SK-N-SH treated with all-trans-retinoic acid at 6 μM for 48 hours (cell line): ENCODE measurements at regions not wholly inside any gene's neighbourhood (a gene's known extent, or its start where the extent isn't known, plus 50 kb on each side); places are given as distances from the start of the nearest gene placed in this dataset.

Experiments
- ATAC-seq: fragments of 200-7000 bp; cut with Tn5 transposase; 3 replicates; pipeline ENCODE4 v1.9.1; 2020; ENCODE audit warnings: mild to moderate bottlenecking, moderate library complexity
- BACH2 ChIP-seq: fragments of 250-450 bp; sonication (Bioruptor Pico); IDR thresholded peaks from 2 replicates; pipeline ENCODE4 v1.9.0; 2021; ENCODE audit warnings: mild to moderate bottlenecking, borderline replicate concordance
- CSDC2 ChIP-seq: fragments of 250-450 bp; sonication (Bioruptor Pico); IDR thresholded peaks from 2 replicates; pipeline ENCODE4 v1.5.0; 2020; ENCODE audit warnings: mild to moderate bottlenecking, moderate library complexity
- ESRRG ChIP-seq: fragments of 250-450 bp; sonication (Bioruptor Pico); IDR thresholded peaks from 2 replicates; pipeline ENCODE4 v1.6.1; 2021; ENCODE audit warnings: mild to moderate bottlenecking
- PPARA ChIP-seq: fragments of 250-450 bp; sonication (Bioruptor Pico); IDR thresholded peaks from 2 replicates; pipeline ENCODE4 v1.5.0; 2020; ENCODE audit warnings: mild to moderate bottlenecking, borderline replicate concordance
- RARB ChIP-seq: fragments of 250-450 bp; sonication (Bioruptor Pico); IDR thresholded peaks from 2 replicates; pipeline ENCODE4 v1.8.0; 2021; ENCODE audit warnings: mild to moderate bottlenecking, moderate library complexity
- SNAI2 ChIP-seq: fragments of 250-450 bp; sonication (Bioruptor Pico); IDR thresholded peaks from 2 replicates; pipeline ENCODE4 v1.5.0; 2020; ENCODE audit warnings: mild to moderate bottlenecking, moderate library complexity
- TOX ChIP-seq: fragments of 250-450 bp; sonication (Bioruptor Pico); IDR thresholded peaks from 2 replicates; pipeline ENCODE4 v1.8.0; 2021; ENCODE audit warnings: mild to moderate bottlenecking, moderate library complexity, borderline replicate concordance
- ZFP30 ChIP-seq: fragments of 450-650 bp; formaldehyde crosslinking; IDR thresholded peaks from 2 replicates; pipeline ENCODE4 v1.5.0; 2022; ENCODE audit warnings: mild to moderate bottlenecking, moderate library complexity
- ZNF565 ChIP-seq: fragments of 450-650 bp; formaldehyde crosslinking; conservative IDR thresholded peaks from 2 replicates; pipeline ENCODE4 v1.5.0; 2020; ENCODE audit warnings: low read depth, mild to moderate bottlenecking, moderate library complexity
- ZNF70 ChIP-seq: fragments of 450-650 bp; formaldehyde crosslinking; IDR thresholded peaks from 2 replicates; pipeline ENCODE4 v1.5.0; 2020; ENCODE audit warnings: mild to moderate bottlenecking, moderate library complexity
- ZNF8 ChIP-seq: fragments of 450-650 bp; formaldehyde crosslinking; IDR thresholded peaks from 2 replicates; pipeline ENCODE4 v1.5.0; 2020; ENCODE audit warnings: mild to moderate bottlenecking, moderate library complexity
- TF ChIP-seq, protein P1 (sequence below): fragments of 250-450 bp; sonication (Bioruptor Pico); IDR thresholded peaks from 2 replicates; pipeline ENCODE4 v1.5.0; 2020; ENCODE audit warnings: mild to moderate bottlenecking, moderate library complexity
- TF ChIP-seq, protein P2 (sequence below): fragments of 250-450 bp; sonication (Bioruptor Pico); IDR thresholded peaks from 2 replicates; pipeline ENCODE4 v1.5.1; 2020; ENCODE audit warnings: low read depth, mild to moderate bottlenecking, moderate library complexity

DNA sequence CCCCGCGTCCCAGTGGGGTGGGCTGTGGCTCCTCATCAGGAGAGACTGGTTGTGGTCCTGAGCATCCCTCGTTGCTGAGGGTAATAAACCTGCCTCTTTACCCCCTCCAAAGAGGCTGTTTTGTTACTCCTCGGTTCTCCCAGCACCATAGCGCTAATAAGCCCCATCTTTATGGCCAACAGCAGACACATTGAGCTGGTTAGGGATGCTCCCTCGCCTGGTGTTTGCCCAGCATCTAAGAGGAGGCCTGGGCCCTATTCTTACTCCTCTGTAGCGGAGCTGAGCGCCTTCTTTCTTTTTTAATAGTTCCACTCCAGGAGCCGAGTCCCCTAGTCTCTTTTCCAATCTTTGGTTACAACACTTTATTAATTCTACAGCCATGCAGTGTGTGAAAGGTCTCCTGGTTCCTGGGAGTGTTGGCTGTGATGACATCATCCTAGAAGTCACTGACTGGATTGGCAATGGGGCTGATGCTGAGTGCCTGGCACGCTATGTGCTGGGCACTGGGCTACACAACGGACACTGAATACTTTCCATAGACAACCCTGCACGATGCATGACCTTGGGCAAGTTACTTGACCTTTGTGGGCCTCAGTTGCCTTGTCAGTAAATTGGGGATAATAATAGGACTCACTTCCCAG lies 50.6 kb upstream of the CCDC167 start:
- ATAC-seq = no peak
- TF ChIP-seq, protein P1, sequence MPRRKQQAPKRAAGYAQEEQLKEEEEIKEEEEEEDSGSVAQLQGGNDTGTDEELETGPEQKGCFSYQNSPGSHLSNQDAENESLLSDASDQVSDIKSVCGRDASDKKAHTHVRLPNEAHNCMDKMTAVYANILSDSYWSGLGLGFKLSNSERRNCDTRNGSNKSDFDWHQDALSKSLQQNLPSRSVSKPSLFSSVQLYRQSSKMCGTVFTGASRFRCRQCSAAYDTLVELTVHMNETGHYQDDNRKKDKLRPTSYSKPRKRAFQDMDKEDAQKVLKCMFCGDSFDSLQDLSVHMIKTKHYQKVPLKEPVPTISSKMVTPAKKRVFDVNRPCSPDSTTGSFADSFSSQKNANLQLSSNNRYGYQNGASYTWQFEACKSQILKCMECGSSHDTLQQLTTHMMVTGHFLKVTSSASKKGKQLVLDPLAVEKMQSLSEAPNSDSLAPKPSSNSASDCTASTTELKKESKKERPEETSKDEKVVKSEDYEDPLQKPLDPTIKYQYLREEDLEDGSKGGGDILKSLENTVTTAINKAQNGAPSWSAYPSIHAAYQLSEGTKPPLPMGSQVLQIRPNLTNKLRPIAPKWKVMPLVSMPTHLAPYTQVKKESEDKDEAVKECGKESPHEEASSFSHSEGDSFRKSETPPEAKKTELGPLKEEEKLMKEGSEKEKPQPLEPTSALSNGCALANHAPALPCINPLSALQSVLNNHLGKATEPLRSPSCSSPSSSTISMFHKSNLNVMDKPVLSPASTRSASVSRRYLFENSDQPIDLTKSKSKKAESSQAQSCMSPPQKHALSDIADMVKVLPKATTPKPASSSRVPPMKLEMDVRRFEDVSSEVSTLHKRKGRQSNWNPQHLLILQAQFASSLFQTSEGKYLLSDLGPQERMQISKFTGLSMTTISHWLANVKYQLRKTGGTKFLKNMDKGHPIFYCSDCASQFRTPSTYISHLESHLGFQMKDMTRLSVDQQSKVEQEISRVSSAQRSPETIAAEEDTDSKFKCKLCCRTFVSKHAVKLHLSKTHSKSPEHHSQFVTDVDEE (CRISPR knock-in tag) = no peak
- TF ChIP-seq BACH2 (CRISPR knock-in tag) (no peak), CSDC2 (CRISPR knock-in tag) (no peak), RARB (CRISPR knock-in tag) (no peak), ZFP30 (CRISPR knock-in tag) (no peak), ZNF8 (CRISPR knock-in tag) (no peak), PPARA (no peak), SNAI2 (CRISPR knock-in tag) (no peak), TOX (CRISPR knock-in tag) (no peak), ESRRG (no peak)
- TF ChIP-seq, protein P2, sequence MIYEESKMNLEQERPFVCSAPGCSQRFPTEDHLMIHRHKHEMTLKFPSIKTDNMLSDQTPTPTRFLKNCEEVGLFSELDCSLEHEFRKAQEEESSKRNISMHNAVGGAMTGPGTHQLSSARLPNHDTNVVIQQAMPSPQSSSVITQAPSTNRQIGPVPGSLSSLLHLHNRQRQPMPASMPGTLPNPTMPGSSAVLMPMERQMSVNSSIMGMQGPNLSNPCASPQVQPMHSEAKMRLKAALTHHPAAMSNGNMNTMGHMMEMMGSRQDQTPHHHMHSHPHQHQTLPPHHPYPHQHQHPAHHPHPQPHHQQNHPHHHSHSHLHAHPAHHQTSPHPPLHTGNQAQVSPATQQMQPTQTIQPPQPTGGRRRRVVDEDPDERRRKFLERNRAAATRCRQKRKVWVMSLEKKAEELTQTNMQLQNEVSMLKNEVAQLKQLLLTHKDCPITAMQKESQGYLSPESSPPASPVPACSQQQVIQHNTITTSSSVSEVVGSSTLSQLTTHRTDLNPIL (CRISPR knock-in tag) = no peak

DNA sequence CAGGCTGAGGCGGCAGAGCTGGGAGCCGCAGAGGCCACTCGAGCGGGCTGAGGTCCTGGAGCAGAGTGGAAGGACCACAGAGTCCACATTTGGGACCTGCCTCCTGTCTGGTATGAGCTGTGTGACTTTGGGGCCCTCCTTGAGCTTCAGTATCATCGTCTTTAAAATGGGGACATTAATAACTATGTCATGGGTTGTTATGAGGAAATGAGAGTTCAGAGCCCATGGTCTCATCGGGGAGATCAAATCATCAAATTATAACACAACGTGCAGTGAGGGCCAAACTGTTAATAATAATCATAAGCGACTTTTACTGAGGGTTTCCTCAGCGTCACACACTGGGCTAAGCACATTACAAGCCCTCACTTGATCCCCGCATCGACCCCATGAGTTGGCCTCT lies 49.9 kb upstream of the CCDC167 start:
- no peak for ATAC-seq
- TF ChIP-seq ESRRG (no peak), ZNF8 (CRISPR knock-in tag) (no peak), ZNF565 (no peak), ZNF70 (no peak), BACH2 (CRISPR knock-in tag) (no peak)
